Stomach (tissue), 8 donors: ENCODE measurements at regions not wholly inside any gene's neighbourhood (a gene's known extent, or its start where the extent isn't known, plus 50 kb on each side); places are given as distances from the start of the nearest gene placed in this dataset.

Source experiments
- DNase-seq, 2 donors: peaks; one replicate each; pipeline versions ENCODE4 v3.0.0 to v3.0.0-alpha.2; 2013 to 2019
- H3K27ac ChIP-seq, 5 donors: fragments of 200-600 bp in 4 of 5; sonication (generic) in 4 of 5; one replicate each; pipeline ENCODE4 v1.5.1; 2013 to 2019; ENCODE audit warnings: mild to moderate bottlenecking in 1 of 5, moderate library complexity in 1 of 5
- H3K27me3 ChIP-seq, 3 donors: fragments of 200-600 bp; sonication (generic); one replicate each; pipeline ENCODE4 v1.5.1; 2017 to 2019; ENCODE audit warnings: mixed run types in 1 of 3
- H3K36me3 ChIP-seq, 4 donors: fragments of 200-600 bp; sonication (generic); 1 replicate in 3 of 4; 2 replicates in 1 of 4; pipeline ENCODE4 v1.5.1; 2016 to 2019
- H3K4me1 ChIP-seq, 4 donors: fragments of 200-600 bp; sonication (generic); one replicate each; pipeline ENCODE4 v1.5.1; 2016 to 2019
- H3K4me3 ChIP-seq, 4 donors: fragments of 200-600 bp; sonication (generic) in 3 of 4; one replicate each; pipeline ENCODE4 v1.5.1; 2016 to 2019; ENCODE audit warnings: mild to moderate bottlenecking in 1 of 4
- H3K9me3 ChIP-seq, 4 donors: fragments of 200-600 bp; sonication (generic); one replicate each; pipeline ENCODE4 v1.5.1; 2016 to 2019
- EP300 ChIP-seq: sonication (generic); formaldehyde crosslinking; IDR thresholded peaks from one replicate; pipeline ENCODE4 v1.6.1; 2017; ENCODE audit warnings: antibody characterized with exemption
- POLR2A ChIP-seq, 4 donors: fragments of 450-650 bp; IDR thresholded peaks; one replicate each; pipeline ENCODE4 v1.6.1; 2016; ENCODE audit warnings: antibody characterized with exemption in 4 of 4, control low read depth in 2 of 4, mild to moderate bottlenecking in 1 of 4, moderate library complexity in 1 of 4
- POLR2AphosphoS5 ChIP-seq, 3 donors: sonication (generic); formaldehyde crosslinking; IDR thresholded peaks; one replicate each; pipeline ENCODE4 v1.6.1; 2016; ENCODE audit warnings: antibody characterized with exemption in 3 of 3
- whole genome bisulfite sequencing, 5 donors: extraction: QIAGEN DNeasy Blood & Tissue Kit in 3 of 5; methylation state at CpG; one replicate each; pipeline versions ENCODE4 v1.1.5 to v1.1.7; 2013 to 2018; 5-methylcytosine and 5-hydroxymethylcytosine counted together
- intact Hi-C: fragments of 100-400 bp; cut with DNase I; formaldehyde crosslinking; loops from one replicate; pipeline ENCODE4 v1.15.1; 2023; ENCODE audit warnings: low total_unique reads
- TF ChIP-seq, protein P1 (sequence below), 7 experiments: fragments of 450-650 bp in 4 of 7; fragments of 200-600 bp in 3 of 7; sonication (generic) in 3 of 7; IDR thresholded peaks; one replicate each; pipeline ENCODE4 v1.5.1; 2016 to 2019; ENCODE audit warnings: antibody characterized with exemption in 7 of 7, control low read depth in 2 of 7, mild to moderate bottlenecking in 1 of 7
- donor health status: healthy with polysubstance abuse.
- donor health status: Bipolar disorder and iron deficiency.
- donor health status: healthy.

- Histone ChIP-seq H3K4me1 (no peaks in the 10 kb centered on the region), H3K4me3 (no peak overlapping the region), H3K27ac (no peak overlapping the region), H3K27me3 (no peaks in the 10 kb centered on the region), H3K36me3 (no peaks in the 10 kb centered on the region), H3K9me3 (peaks cover 0 to 20% (median 12%) of the 10 kb centered on the region in 4 donors)
- no peak for DNase-seq
- TF ChIP-seq POLR2A (IDR thresholded peaks at IDR 0.05) (no peak), POLR2AphosphoS5 (IDR thresholded peaks at IDR 0.05) (no peak), EP300 (no peak)
- TF ChIP-seq, protein P1, sequence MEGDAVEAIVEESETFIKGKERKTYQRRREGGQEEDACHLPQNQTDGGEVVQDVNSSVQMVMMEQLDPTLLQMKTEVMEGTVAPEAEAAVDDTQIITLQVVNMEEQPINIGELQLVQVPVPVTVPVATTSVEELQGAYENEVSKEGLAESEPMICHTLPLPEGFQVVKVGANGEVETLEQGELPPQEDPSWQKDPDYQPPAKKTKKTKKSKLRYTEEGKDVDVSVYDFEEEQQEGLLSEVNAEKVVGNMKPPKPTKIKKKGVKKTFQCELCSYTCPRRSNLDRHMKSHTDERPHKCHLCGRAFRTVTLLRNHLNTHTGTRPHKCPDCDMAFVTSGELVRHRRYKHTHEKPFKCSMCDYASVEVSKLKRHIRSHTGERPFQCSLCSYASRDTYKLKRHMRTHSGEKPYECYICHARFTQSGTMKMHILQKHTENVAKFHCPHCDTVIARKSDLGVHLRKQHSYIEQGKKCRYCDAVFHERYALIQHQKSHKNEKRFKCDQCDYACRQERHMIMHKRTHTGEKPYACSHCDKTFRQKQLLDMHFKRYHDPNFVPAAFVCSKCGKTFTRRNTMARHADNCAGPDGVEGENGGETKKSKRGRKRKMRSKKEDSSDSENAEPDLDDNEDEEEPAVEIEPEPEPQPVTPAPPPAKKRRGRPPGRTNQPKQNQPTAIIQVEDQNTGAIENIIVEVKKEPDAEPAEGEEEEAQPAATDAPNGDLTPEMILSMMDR (IDR thresholded peaks at IDR 0.05): no peak
- 83 to 93% (median 90%) methylated on average over 3 of the region's 3 CpGs for WGBS, 5 donors
- intact Hi-C loops: loop anchor here (10.0 kb wide), 1 partner anchor 56 kb away; no protein-coding TSS in a partner anchor
Measured at GRCh38 chr17:13698832-13699231, 97.1 kb upstream of the HS3ST3A1 start.

GRCh38 chr17:13699261-13699660 is 97.5 kb upstream of the HS3ST3A1 start:
- Histone ChIP-seq H3K27ac (no peak overlapping the region), H3K36me3 (no peaks in the 10 kb centered on the region), H3K4me3 (no peak overlapping the region), H3K9me3 (peaks cover 0 to 20% (median 12%) of the 10 kb centered on the region in 4 donors), H3K4me1 (no peaks in the 10 kb centered on the region), H3K27me3 (no peaks in the 10 kb centered on the region)
- DNase-seq: no peak
- 66 to 85% (median 77%) methylated on average over 2 of the region's 2 CpGs for WGBS, 5 donors
- TF ChIP-seq POLR2A (IDR thresholded peaks at IDR 0.05) (no peak), EP300 (no peak), POLR2AphosphoS5 (IDR thresholded peaks at IDR 0.05) (no peak)
- TF ChIP-seq, protein P1 (IDR thresholded peaks at IDR 0.05): no peak
- intact Hi-C loops: loop anchor here (10.0 kb wide), 1 partner anchor 56 kb away; no protein-coding TSS in a partner anchor

GRCh38 chr17:13702266-13702665 is 100.5 kb upstream of the HS3ST3A1 start:
- no peak overlapping the region for H3K4me3 ChIP-seq
- peaks cover 0 to 18% (median 12%) of the 10 kb centered on the region in 4 donors for H3K9me3 ChIP-seq
- H3K27me3 ChIP-seq: no peaks in the 10 kb centered on the region
- no peak for TF ChIP-seq POLR2AphosphoS5 (IDR thresholded peaks at IDR 0.05)
- TF ChIP-seq EP300: no peak
- no peak for TF ChIP-seq POLR2A (IDR thresholded peaks at IDR 0.05)
- TF ChIP-seq, protein P1 (IDR thresholded peaks at IDR 0.05): no peak
- no peak overlapping the region for H3K27ac ChIP-seq
- no peaks in the 10 kb centered on the region for H3K4me1 ChIP-seq
- no peaks in the 10 kb centered on the region for H3K36me3 ChIP-seq
- intact Hi-C loops: no loop called here
- DNase-seq: no peak
- WGBS, 5 donors: 60 to 87% (median 85%) methylated on average over 1 of the region's 1 CpG

- Histone ChIP-seq H3K36me3 (no peaks in the 10 kb centered on the region), H3K4me3 (no peak overlapping the region), H3K27me3 (no peaks in the 10 kb centered on the region), H3K9me3 (peaks cover 0 to 5% (median under 1%) of the 10 kb centered on the region in 4 donors), H3K4me1 (no peaks in the 10 kb centered on the region), H3K27ac (no peak overlapping the region)
- 45 to 63% (median 52%) methylated on average over 1 of the region's 1 CpG for WGBS, 5 donors
- DNase-seq: no peak
- TF ChIP-seq POLR2AphosphoS5 (IDR thresholded peaks at IDR 0.05) (no peak), EP300 (no peak), POLR2A (IDR thresholded peaks at IDR 0.05) (no peak)
- TF ChIP-seq, protein P1 (IDR thresholded peaks at IDR 0.05): no peak
- intact Hi-C loops: no loop called here
Measured at GRCh38 chr17:13704333-13704732, 102.6 kb upstream of the HS3ST3A1 start.
